ENCODE measurements at regions not wholly inside any gene's neighbourhood (a gene's known extent, or its start where the extent isn't known, plus 50 kb on each side); places are given as distances from the start of the nearest gene placed in this dataset.

GRCh38 chr4:10243856-10244255 lies 127.3 kb upstream of the WDR1 start:
- Histone ChIP-seq H3K36me3 (replicated peaks; ENCODE audit: insufficient read depth, low read length) (no peaks in the 10 kb centered on the region), H3F3A (ENCODE audit: insufficient read depth, low read length) (no peaks in the 10 kb centered on the region), H4K20me1 (ENCODE audit: insufficient read depth, low read length) (no peaks in the 10 kb centered on the region), H3K4me1 (ENCODE audit: low read length) (no peaks in the 10 kb centered on the region), H3K27me3 (replicated peaks; ENCODE audit: insufficient read depth, low read length) (no peaks in the 10 kb centered on the region), H3K4me3 (ENCODE audit: low read length) (no peak overlapping the region), H3K4me2 (ENCODE audit: low read depth, low read length) (no peak overlapping the region), H3K27ac (ENCODE audit: low read length) (no peak overlapping the region), H3K9me3 (replicated peaks; ENCODE audit: insufficient read depth, low read length) (no peaks in the 10 kb centered on the region), H3K9ac (ENCODE audit: low read length) (no peak overlapping the region), H3K79me2 (ENCODE audit: low read length) (no peaks in the 10 kb centered on the region), H2AFZ (ENCODE audit: low read length) (no peak overlapping the region), H3K9me2 (replicated peaks; ENCODE audit: insufficient read depth, low read length) (no peaks in the 10 kb centered on the region)
- DNase-seq = no peak
- TF ChIP-seq EZH2 (optimal IDR thresholded peaks at IDR 0.05; ENCODE audit: low read depth, low read length) = no peak
- TF ChIP-seq CTCF (IDR thresholded peaks at IDR 0.05; ENCODE audit: low read length) = no peak
- no peak for TF ChIP-seq EZH2phosphoT487 (IDR thresholded peaks at IDR 0.05; ENCODE audit: low read length)

- Histone ChIP-seq H3K36me3 (replicated peaks; ENCODE audit: insufficient read depth, low read length) (no peaks in the 10 kb centered on the region), H3K9me2 (replicated peaks; ENCODE audit: insufficient read depth, low read length) (no peaks in the 10 kb centered on the region), H3K4me3 (ENCODE audit: low read length) (no peak overlapping the region), H4K20me1 (ENCODE audit: insufficient read depth, low read length) (no peaks in the 10 kb centered on the region), H3K9ac (ENCODE audit: low read length) (no peak overlapping the region), H3K9me3 (replicated peaks; ENCODE audit: insufficient read depth, low read length) (no peaks in the 10 kb centered on the region), H3K4me2 (ENCODE audit: low read depth, low read length) (no peak overlapping the region), H3K4me1 (ENCODE audit: low read length) (no peaks in the 10 kb centered on the region), H2AFZ (ENCODE audit: low read length) (no peak overlapping the region), H3K27me3 (replicated peaks; ENCODE audit: insufficient read depth, low read length) (no peaks in the 10 kb centered on the region), H3F3A (ENCODE audit: insufficient read depth, low read length) (no peaks in the 10 kb centered on the region), H3K79me2 (ENCODE audit: low read length) (no peaks in the 10 kb centered on the region), H3K27ac (ENCODE audit: low read length) (no peak overlapping the region)
- no peak for TF ChIP-seq EZH2 (optimal IDR thresholded peaks at IDR 0.05; ENCODE audit: low read depth, low read length)
- no peak for DNase-seq
These were observed 124.1 kb upstream of the WDR1 start for GRCh38 chr4:10240691-10241090.

- no peaks in the 10 kb centered on the region for H3K27me3 ChIP-seq (replicated peaks; ENCODE audit: insufficient read depth, low read length)
- H3K4me1 ChIP-seq (ENCODE audit: low read length) = no peaks in the 10 kb centered on the region
- H3K9ac ChIP-seq (ENCODE audit: low read length) = no peak overlapping the region
- H3K27ac ChIP-seq (ENCODE audit: low read length) = no peak overlapping the region
- TF ChIP-seq EZH2 (optimal IDR thresholded peaks at IDR 0.05; ENCODE audit: low read depth, low read length) = no peak
- no peak for TF ChIP-seq CTCF (IDR thresholded peaks at IDR 0.05; ENCODE audit: low read length)
- no peak for TF ChIP-seq EZH2phosphoT487 (IDR thresholded peaks at IDR 0.05; ENCODE audit: low read length)
- no peaks in the 10 kb centered on the region for H3K36me3 ChIP-seq (replicated peaks; ENCODE audit: insufficient read depth, low read length)
- no peak overlapping the region for H3K4me3 ChIP-seq (ENCODE audit: low read length)
- H2AFZ ChIP-seq (ENCODE audit: low read length) = no peak overlapping the region
- no peaks in the 10 kb centered on the region for H3K9me3 ChIP-seq (replicated peaks; ENCODE audit: insufficient read depth, low read length)
- no peaks in the 10 kb centered on the region for H4K20me1 ChIP-seq (ENCODE audit: insufficient read depth, low read length)
- no peaks in the 10 kb centered on the region for H3K9me2 ChIP-seq (replicated peaks; ENCODE audit: insufficient read depth, low read length)
- no peak overlapping the region for H3K4me2 ChIP-seq (ENCODE audit: low read depth, low read length)
- no peak for DNase-seq
- H3K79me2 ChIP-seq (ENCODE audit: low read length) = no peaks in the 10 kb centered on the region
- H3F3A ChIP-seq (ENCODE audit: insufficient read depth, low read length) = no peaks in the 10 kb centered on the region
These were observed 123.5 kb upstream of the WDR1 start for GRCh38 chr4:10239982-10240654.

GRCh38 chr4:10237131-10237530 lies 120.5 kb upstream of the WDR1 start:
- Histone ChIP-seq H3K9me2 (replicated peaks; ENCODE audit: insufficient read depth, low read length) (no peaks in the 10 kb centered on the region), H2AFZ (ENCODE audit: low read length) (no peak overlapping the region), H3K4me1 (ENCODE audit: low read length) (no peaks in the 10 kb centered on the region), H3K36me3 (replicated peaks; ENCODE audit: insufficient read depth, low read length) (no peaks in the 10 kb centered on the region), H3F3A (ENCODE audit: insufficient read depth, low read length) (no peaks in the 10 kb centered on the region), H3K79me2 (ENCODE audit: low read length) (no peaks in the 10 kb centered on the region), H3K27me3 (replicated peaks; ENCODE audit: insufficient read depth, low read length) (no peaks in the 10 kb centered on the region), H3K9me3 (replicated peaks; ENCODE audit: insufficient read depth, low read length) (no peaks in the 10 kb centered on the region), H3K9ac (ENCODE audit: low read length) (no peak overlapping the region), H3K4me2 (ENCODE audit: low read depth, low read length) (no peak overlapping the region), H3K4me3 (ENCODE audit: low read length) (no peak overlapping the region), H3K27ac (ENCODE audit: low read length) (no peak overlapping the region), H4K20me1 (ENCODE audit: insufficient read depth, low read length) (no peaks in the 10 kb centered on the region)
- TF ChIP-seq EZH2phosphoT487 (IDR thresholded peaks at IDR 0.05; ENCODE audit: low read length) (no peak), CTCF (IDR thresholded peaks at IDR 0.05; ENCODE audit: low read length) (no peak), EZH2 (optimal IDR thresholded peaks at IDR 0.05; ENCODE audit: low read depth, low read length) (no peak)
- DNase-seq = no peak
